PC-9 (cell line): ENCODE measurements at regions not wholly inside any gene's neighbourhood (a gene's known extent, or its start where the extent isn't known, plus 50 kb on each side); places are given as distances from the start of the nearest gene placed in this dataset.

Experiments used
- BruUV-seq: library from RNA; stranded (reverse); fragments of 400-500 nt; replicated peaks from 2 replicates; lab custom pipeline; 2021; lab: Mats Ljungman, UMichigan
- CTCF ChIA-PET: fragments of 300-600 bp; sonication (Branson Sonifier 250); formaldehyde crosslinking; loops from one replicate; lab custom pipeline; 2022; ENCODE audit warnings: antibody characterized with exemption; lab: Charles Lee
- POLR2A ChIA-PET: fragments of 300-600 bp; sonication (Branson Sonifier 250); formaldehyde crosslinking; loops from one replicate; lab custom pipeline; 2022; ENCODE audit warnings: antibody characterized with exemption; ENCODE audit not compliant: unreplicated experiment; lab: Charles Lee
- DNase-seq, 2 experiments: peaks; one replicate each; pipeline versions ENCODE4 v3.0.0 to v3.0.0-alpha.2; 2015 to 2022; ENCODE audit warnings: mixed read lengths in 1 of 2
- H2AFZ ChIP-seq: fragments of 200-600 bp; sonication (generic); 2 replicates; pipeline ENCODE4 v1.8.1; 2017; ENCODE audit warnings: antibody characterized with exemption
- H3F3A ChIP-seq: fragments of 200-600 bp; sonication (generic); 2 replicates; pipeline ENCODE4 v1.8.1; 2017; ENCODE audit warnings: antibody characterized with exemption, mild to moderate bottlenecking, low read depth; ENCODE audit not compliant: insufficient read depth
- H3K27ac ChIP-seq: fragments of 200-600 bp; sonication (generic); 2 replicates; pipeline ENCODE4 v1.6.1; 2016; ENCODE audit warnings: mixed run types
- H3K27me3 ChIP-seq: fragments of 200-600 bp; sonication (generic); 2 replicates; pipeline ENCODE4 v1.6.1; 2016; ENCODE audit warnings: low read depth, mixed run types; ENCODE audit not compliant: insufficient read depth
- H3K36me3 ChIP-seq: fragments of 200-600 bp; sonication (generic); 2 replicates; pipeline ENCODE4 v1.6.1; 2016; ENCODE audit warnings: low read depth, mixed run types
- H3K4me1 ChIP-seq: fragments of 200-600 bp; sonication (generic); replicated peaks from 2 replicates; pipeline ENCODE4 v1.6.1; 2016; ENCODE audit warnings: mixed run types; ENCODE audit not compliant: insufficient read depth
- H3K4me2 ChIP-seq: fragments of 200-600 bp; sonication (generic); 2 replicates; pipeline ENCODE4 v1.6.1; 2017; ENCODE audit warnings: mixed run types
- H3K4me3 ChIP-seq: fragments of 200-600 bp; sonication (generic); 2 replicates; pipeline ENCODE4 v1.6.1; 2016; ENCODE audit warnings: mixed run types
- H3K79me2 ChIP-seq: fragments of 200-600 bp; sonication (generic); 2 replicates; pipeline ENCODE4 v1.6.1; 2017; ENCODE audit warnings: low read depth, mixed run types
- H3K9me2 ChIP-seq: fragments of 200-600 bp; sonication (generic); 2 replicates; pipeline ENCODE4 v1.8.1; 2017; ENCODE audit warnings: mild to moderate bottlenecking; ENCODE audit not compliant: insufficient read depth
- H3K9me3 ChIP-seq: fragments of 200-600 bp; sonication (generic); 2 replicates; pipeline ENCODE4 v1.8.1; 2016; ENCODE audit warnings: low read depth; ENCODE audit not compliant: insufficient read depth
- H4K20me1 ChIP-seq: fragments of 200-600 bp; sonication (generic); 2 replicates; pipeline ENCODE4 v1.8.1; 2017; ENCODE audit not compliant: insufficient read depth
- CTCF ChIP-seq: fragments of 200-600 bp; sonication (generic); conservative IDR thresholded peaks from 2 replicates; pipeline ENCODE4 v1.6.1; 2017; ENCODE audit warnings: mixed run types, antibody characterized with exemption, mild to moderate bottlenecking, moderate library complexity
- EZH2 ChIP-seq: fragments of 200-600 bp; sonication (generic); IDR thresholded peaks from 2 replicates; pipeline ENCODE4 v1.8.0; 2017; ENCODE audit warnings: antibody characterized with exemption, low read depth
- intact Hi-C: fragments of 100-400 bp; cut with micrococcal nuclease; formaldehyde crosslinking; loops from one replicate; pipeline ENCODE4 v1.10.0; 2022; ENCODE audit not compliant: unreplicated experiment

DNA sequence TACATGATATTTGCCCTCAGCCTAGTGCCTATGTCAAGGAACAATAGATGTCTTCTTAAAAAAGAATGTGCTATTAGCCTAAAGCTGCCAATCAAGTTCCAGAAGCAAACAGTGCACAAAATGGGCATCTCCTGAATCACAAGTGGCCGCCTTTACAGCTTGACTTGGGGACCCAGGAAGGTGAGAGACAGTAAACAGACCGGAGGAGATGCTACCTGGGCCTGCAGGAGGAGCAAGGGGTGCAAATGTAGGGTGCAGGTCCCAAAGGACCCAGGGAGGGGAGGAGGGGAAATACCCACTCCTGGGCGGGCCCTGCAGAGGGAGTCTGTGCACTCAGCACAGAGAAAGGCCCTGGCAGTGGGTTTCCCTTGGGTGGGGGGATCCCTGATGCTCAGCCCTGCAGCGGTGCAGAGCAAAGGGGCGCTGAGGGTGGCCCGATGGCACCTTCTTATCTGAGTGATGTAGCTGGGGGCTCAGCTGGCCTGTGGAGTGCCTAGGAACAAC, 147.7 kb downstream of the WDR11 start:
- no peak overlapping the region for H3K4me2 ChIP-seq
- H3F3A ChIP-seq: no peaks in the 10 kb centered on the region
- H3K79me2 ChIP-seq: no peaks in the 10 kb centered on the region
- no peak overlapping the region for H2AFZ ChIP-seq
- H3K9me3 ChIP-seq: no peaks in the 10 kb centered on the region
- no peak overlapping the region for H3K4me3 ChIP-seq
- no peak for DNase-seq
- no peaks in the 10 kb centered on the region for H3K4me1 ChIP-seq
- H4K20me1 ChIP-seq: no peaks in the 10 kb centered on the region
- H3K27me3 ChIP-seq: no peaks in the 10 kb centered on the region
- BruUV-seq: no TSS peak
- H3K27ac ChIP-seq: no peak overlapping the region
- no peak for TF ChIP-seq EZH2
- TF ChIP-seq CTCF: no peak
- intact Hi-C loops: no loop called here
- H3K9me2 ChIP-seq: no peaks in the 10 kb centered on the region
- POLR2A ChIA-PET: no interaction called here
- no peaks in the 10 kb centered on the region for H3K36me3 ChIP-seq
- CTCF ChIA-PET: no interaction called here

- Histone ChIP-seq H3K27ac (no peak overlapping the region), H3K9me2 (no peaks in the 10 kb centered on the region), H3K4me3 (no peak overlapping the region), H3K79me2 (no peaks in the 10 kb centered on the region), H4K20me1 (no peaks in the 10 kb centered on the region), H3K36me3 (no peaks in the 10 kb centered on the region), H2AFZ (no peak overlapping the region), H3K4me2 (no peak overlapping the region), H3F3A (no peaks in the 10 kb centered on the region), H3K27me3 (no peaks in the 10 kb centered on the region), H3K4me1 (no peaks in the 10 kb centered on the region), H3K9me3 (no peaks in the 10 kb centered on the region)
- POLR2A ChIA-PET: no interaction called here
- TF ChIP-seq EZH2 (no peak), CTCF (no peak)
- no TSS peak for BruUV-seq
- intact Hi-C loops: no loop called here
- CTCF ChIA-PET: no interaction called here
- DNase-seq: no peak
Measured at GRCh38 chr10:120999868-121000267, 148.7 kb downstream of the WDR11 start.

- no peak overlapping the region for H3K4me2 ChIP-seq
- no peaks in the 10 kb centered on the region for H3K4me1 ChIP-seq
- POLR2A ChIA-PET: no interaction called here
- no peaks in the 10 kb centered on the region for H3F3A ChIP-seq
- intact Hi-C loops: no loop called here
- no TSS peak for BruUV-seq
- no peaks in the 10 kb centered on the region for H3K36me3 ChIP-seq
- no peak overlapping the region for H3K27ac ChIP-seq
- no peak overlapping the region for H3K4me3 ChIP-seq
- H2AFZ ChIP-seq: no peak overlapping the region
- H3K9me3 ChIP-seq: no peaks in the 10 kb centered on the region
- H3K9me2 ChIP-seq: no peaks in the 10 kb centered on the region
- no peak for TF ChIP-seq EZH2
- no peak for TF ChIP-seq CTCF
- H4K20me1 ChIP-seq: no peaks in the 10 kb centered on the region
- DNase-seq: no peak
- H3K79me2 ChIP-seq: no peaks in the 10 kb centered on the region
- CTCF ChIA-PET: no interaction called here
- H3K27me3 ChIP-seq: no peaks in the 10 kb centered on the region
Measured at GRCh38 chr10:121002586-121003205, 151.5 kb downstream of the WDR11 start.
